H1 (cell line): ENCODE measurements at regions not wholly inside any gene's neighbourhood (a gene's known extent, or its start where the extent isn't known, plus 50 kb on each side); places are given as distances from the start of the nearest gene placed in this dataset.

Experiments
- CTCF ChIA-PET: fragments of 300-600 bp; sonication (Branson Sonifier 250); formaldehyde crosslinking; loops from one replicate; lab custom pipeline; 2021; ENCODE audit not compliant: partially characterized antibody; lab: Charles Lee
- POLR2A ChIA-PET: fragments of 300-600 bp; sonication (Branson Sonifier 250); formaldehyde crosslinking; loops from one replicate; lab custom pipeline; 2021; ENCODE audit warnings: inconsistent platforms; ENCODE audit not compliant: partially characterized antibody; lab: Charles Lee
- DNase-seq, 2 experiments: peaks; one replicate each; pipeline versions ENCODE4 v3.0.0 to v3.0.0-alpha.2; 2010 to 2022; ENCODE audit warnings: low spot score in 2 of 2, low read depth in 1 of 2, mixed read lengths in 1 of 2
- FAIRE-seq: peaks from 2 replicates; lab custom pipeline; 2011; peaks lifted over from hg19 to GRCh38; lab: Jason Lieb, UNC
- H2AFZ ChIP-seq: 2 replicates; pipeline ENCODE4 v1.8.1; 2012; ENCODE audit warnings: low read length, inconsistent platforms
- H2AK5ac ChIP-seq: 2 replicates; pipeline ENCODE4 v1.6.1; 2013; ENCODE audit warnings: low read depth, low read length
- H2BK120ac ChIP-seq: replicated peaks from 2 replicates; pipeline ENCODE3; 2013; ENCODE audit warnings: low read depth, low read length, inconsistent platforms
- H2BK12ac ChIP-seq: 2 replicates; pipeline ENCODE4 v1.6.1; 2013; ENCODE audit warnings: low read depth, low read length
- H2BK15ac ChIP-seq: 2 replicates; pipeline ENCODE4 v1.6.1; 2013; ENCODE audit warnings: low read length
- H2BK20ac ChIP-seq: 2 replicates; pipeline ENCODE4 v1.6.1; 2013; ENCODE audit warnings: low read length
- H2BK5ac ChIP-seq: 2 replicates; pipeline ENCODE4 v1.6.1; 2013; ENCODE audit warnings: low read depth, low read length
- H3K14ac ChIP-seq: 2 replicates; pipeline ENCODE4 v1.6.1; 2013; ENCODE audit warnings: inconsistent platforms; ENCODE audit not compliant: insufficient read length
- H3K18ac ChIP-seq: 2 replicates; pipeline ENCODE4 v1.6.1; 2013; ENCODE audit warnings: low read length; ENCODE audit errors: extremely low read depth
- H3K23ac ChIP-seq: 2 replicates; pipeline ENCODE4 v1.6.1; 2013; ENCODE audit warnings: inconsistent platforms; ENCODE audit not compliant: insufficient read length
- H3K23me2 ChIP-seq: 2 replicates; pipeline ENCODE4 v1.6.1; 2013; ENCODE audit warnings: low read depth, low read length
- H3K27ac ChIP-seq: 2 replicates; pipeline ENCODE4 v1.6.1; 2011; ENCODE audit warnings: low read depth, low read length, inconsistent platforms
- H3K27me3 ChIP-seq, 4 experiments: replicated peaks in 1 of 4; 1 replicate in 1 of 4; 2 replicates in 3 of 4; pipeline versions ENCODE4 v1.6.1 to v1.8.1; 2011 to 2013; ENCODE audit warnings: low read length in 3 of 4, mild to moderate bottlenecking in 3 of 4, inconsistent platforms in 2 of 4, mixed read lengths in 2 of 4, moderate library complexity in 1 of 4; ENCODE audit not compliant: control insufficient read depth in 3 of 4, insufficient read depth in 3 of 4; ENCODE audit errors: extremely low read depth in 1 of 4
- H3K36me3 ChIP-seq, 4 experiments: 2 replicates each; pipeline versions ENCODE4 v1.6.1 to v1.8.1; 2011 to 2013; ENCODE audit warnings: mild to moderate bottlenecking in 4 of 4, low read length in 3 of 4, moderate library complexity in 2 of 4, control low read depth in 1 of 4, inconsistent platforms in 1 of 4; ENCODE audit not compliant: insufficient read depth in 4 of 4, control insufficient read depth in 2 of 4
- H3K4ac ChIP-seq: replicated peaks from 2 replicates; pipeline ENCODE3; 2013; ENCODE audit warnings: low read length, low read depth, mixed read lengths, inconsistent platforms; ENCODE audit not compliant: insufficient read length
- H3K4me1 ChIP-seq, 4 experiments: replicated peaks in 1 of 4; 1 replicate in 1 of 4; 2 replicates in 3 of 4; pipeline versions ENCODE4 v1.6.1 to v1.8.1; 2011 to 2013; ENCODE audit warnings: low read length in 3 of 4, inconsistent platforms in 2 of 4, mixed read lengths in 1 of 4; ENCODE audit not compliant: insufficient read depth in 4 of 4, control insufficient read depth in 3 of 4
- H3K4me2 ChIP-seq, 2 experiments: 2 replicates each; pipeline versions ENCODE4 v1.6.1 to v1.8.1; 2011 to 2013; ENCODE audit warnings: low read depth in 2 of 2, low read length in 2 of 2, control low read depth in 1 of 2, inconsistent platforms in 1 of 2, mild to moderate bottlenecking in 1 of 2; ENCODE audit not compliant: insufficient read depth in 1 of 2
- H3K4me3 ChIP-seq, 4 experiments: fragments of 200-600, 300-600 bp in 1 of 4; sonication (generic), shearing (Covaris generic), sonication (Bioruptor Twin) in 1 of 4; 2 replicates each; pipeline versions ENCODE4 v1.5.1 to v1.8.1; 2011 to 2016; ENCODE audit warnings: low read length in 4 of 4, low read depth in 3 of 4, control low read depth in 2 of 4, inconsistent platforms in 2 of 4, mild to moderate bottlenecking in 2 of 4, mixed read lengths in 1 of 4, moderate library complexity in 1 of 4; ENCODE audit not compliant: insufficient read depth in 2 of 4; ENCODE audit errors: extremely low read depth in 1 of 4
- H3K56ac ChIP-seq: replicated peaks from 2 replicates; pipeline ENCODE3; 2013; ENCODE audit warnings: low read depth, mild to moderate bottlenecking, mixed read lengths, low read length, inconsistent platforms; ENCODE audit not compliant: insufficient read length
- H3K79me1 ChIP-seq: 2 replicates; pipeline ENCODE4 v1.6.1; 2013; ENCODE audit warnings: low read depth, low read length, control low read depth
- H3K79me2 ChIP-seq, 2 experiments: 2 replicates each; pipeline versions ENCODE4 v1.6.1 to v1.8.1; 2012 to 2013; ENCODE audit warnings: low read length in 2 of 2, mild to moderate bottlenecking in 2 of 2, inconsistent platforms in 1 of 2; ENCODE audit not compliant: insufficient read depth in 2 of 2, control insufficient read depth in 1 of 2
- H3K9ac ChIP-seq, 4 experiments: replicated peaks in 1 of 4; 1 replicate in 1 of 4; 2 replicates in 3 of 4; pipeline versions ENCODE4 v1.6.1 to v1.8.1; 2011 to 2013; ENCODE audit warnings: low read depth in 3 of 4, low read length in 3 of 4, control low read depth in 2 of 4, mild to moderate bottlenecking in 2 of 4, moderate library complexity in 2 of 4, inconsistent platforms in 1 of 4; ENCODE audit errors: extremely low read depth in 1 of 4
- H3K9me3 ChIP-seq, 2 experiments: 2 replicates each; pipeline versions ENCODE4 v1.6.1 to v1.8.1; 2012 to 2013; ENCODE audit warnings: mild to moderate bottlenecking in 2 of 2, moderate library complexity in 2 of 2, control low read depth in 1 of 2, inconsistent platforms in 1 of 2, low read depth in 1 of 2, low read length in 1 of 2, mixed read lengths in 1 of 2; ENCODE audit not compliant: insufficient read depth in 2 of 2
- H4K20me1 ChIP-seq, 2 experiments: replicated peaks in 1 of 2; 2 replicates each; pipeline versions ENCODE3 to v1.8.1; 2011 to 2013; ENCODE audit warnings: inconsistent platforms in 2 of 2, low read length in 2 of 2, mild to moderate bottlenecking in 1 of 2; ENCODE audit not compliant: insufficient read depth in 2 of 2, control insufficient read depth in 1 of 2
- H4K5ac ChIP-seq: 2 replicates; pipeline ENCODE4 v1.6.1; 2013; ENCODE audit warnings: low read length, low read depth, mixed read lengths, inconsistent platforms; ENCODE audit not compliant: insufficient read length
- H4K8ac ChIP-seq: 2 replicates; pipeline ENCODE4 v1.8.0; 2013; ENCODE audit warnings: mild to moderate bottlenecking, moderate library complexity, low read length, inconsistent platforms; ENCODE audit not compliant: insufficient read depth; ENCODE audit errors: extremely low read depth
- H4K91ac ChIP-seq: replicated peaks from 2 replicates; pipeline ENCODE3; 2013; ENCODE audit warnings: low read length, mixed read lengths, inconsistent platforms; ENCODE audit not compliant: insufficient read length
- EP300 ChIP-seq, 2 experiments: IDR thresholded peaks; 1 replicate in 1 of 2; 2 replicates in 1 of 2; pipeline ENCODE4 v1.6.1; 2011 to 2012; ENCODE audit warnings: low read depth in 2 of 2, low read length in 2 of 2, mild to moderate bottlenecking in 2 of 2, borderline replicate concordance in 1 of 2, inconsistent platforms in 1 of 2, moderate library complexity in 1 of 2
- HDAC6 ChIP-seq: IDR thresholded peaks from one replicate; pipeline ENCODE4 v1.7.1; 2012; ENCODE audit warnings: low read depth, mild to moderate bottlenecking, inconsistent platforms, low read length, moderate library complexity
- KDM4A ChIP-seq: IDR thresholded peaks from one replicate; pipeline ENCODE4 v1.7.1; 2012; ENCODE audit warnings: low read depth, mild to moderate bottlenecking, moderate library complexity, low read length, inconsistent platforms; ENCODE audit not compliant: severe bottlenecking
- POU5F1 ChIP-seq: IDR thresholded peaks from 2 replicates; pipeline ENCODE4 v1.6.1; 2011; ENCODE audit warnings: low read depth, mild to moderate bottlenecking, low read length, moderate library complexity
- WGBS, 2 experiments: shearing (Covaris generic) in 1 of 2; methylation state at CpG; one replicate each; pipeline versions ENCODE4 v1.1.6 to v1.1.7; 2013 to 2015; ENCODE audit warnings: low lambda C conversion rate in 2 of 2, mixed read lengths in 2 of 2, inconsistent platforms in 1 of 2, low coverage in 1 of 2, missing lambda C conversion rate in 1 of 2; ENCODE audit not compliant: insufficient replicate concordance in 2 of 2, insufficient coverage in 1 of 2, insufficient read length in 1 of 2; ENCODE audit errors: extremely low coverage in 1 of 2, missing lambda C conversion rate in 1 of 2; 5-methylcytosine and 5-hydroxymethylcytosine counted together
- TF ChIP-seq, protein P1 (sequence below), 3 experiments: IDR thresholded peaks; 1 replicate in 2 of 3; 2 replicates in 1 of 3; pipeline versions ENCODE4 v1.5.1 to v1.6.1; 2011; ENCODE audit warnings: low read length in 3 of 3, mild to moderate bottlenecking in 3 of 3, inconsistent platforms in 2 of 3, low read depth in 1 of 3, moderate library complexity in 1 of 3; ENCODE audit not compliant: insufficient read depth in 1 of 3; ENCODE audit errors: control extremely low read depth in 1 of 3

DNA sequence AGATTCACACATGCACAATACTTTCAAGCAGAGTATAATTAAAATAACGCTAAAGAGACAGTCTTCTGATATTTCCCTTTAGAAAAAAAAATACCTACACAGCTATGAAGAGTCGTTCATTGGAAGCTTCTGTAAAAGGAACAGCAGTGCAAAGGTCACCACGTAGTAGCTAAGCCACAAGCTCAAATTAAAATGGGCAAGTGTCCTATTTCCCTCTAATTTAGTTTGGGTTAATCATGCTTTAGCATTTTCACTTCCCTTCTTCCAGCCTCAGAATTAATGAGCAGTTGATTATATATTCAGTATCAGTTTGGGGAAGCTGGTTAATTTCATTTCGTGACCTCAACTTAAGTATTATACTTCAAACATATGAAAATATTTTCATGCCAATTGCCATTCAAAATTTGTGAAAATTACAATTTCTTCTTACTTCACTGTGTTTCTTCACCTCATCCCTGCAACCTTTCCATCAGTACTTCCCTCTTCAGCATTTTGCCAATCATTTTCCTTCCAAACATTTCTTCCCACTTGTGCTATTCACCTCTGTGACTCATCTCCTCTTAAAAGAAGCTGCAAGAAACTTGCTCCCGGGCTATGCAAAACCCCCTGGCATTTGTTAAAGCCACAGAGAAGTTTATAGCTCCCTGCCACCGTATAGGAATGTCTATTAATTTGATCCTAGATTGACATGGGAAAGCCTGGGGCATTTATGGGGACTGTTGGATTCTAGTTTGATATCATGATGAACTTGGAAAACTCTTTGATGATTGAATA, 83.0 kb downstream of the DMRTA1 start:
- no peak for DNase-seq
- TF ChIP-seq KDM4A (no peak), EP300 (IDR thresholded peaks at IDR 0.05; ENCODE audit: borderline replicate concordance in 1 of 2, low read depth in 2 of 2, low read length in 2 of 2) (no peak), HDAC6 (no peak), POU5F1 (no peak)
- TF ChIP-seq, protein P1, sequence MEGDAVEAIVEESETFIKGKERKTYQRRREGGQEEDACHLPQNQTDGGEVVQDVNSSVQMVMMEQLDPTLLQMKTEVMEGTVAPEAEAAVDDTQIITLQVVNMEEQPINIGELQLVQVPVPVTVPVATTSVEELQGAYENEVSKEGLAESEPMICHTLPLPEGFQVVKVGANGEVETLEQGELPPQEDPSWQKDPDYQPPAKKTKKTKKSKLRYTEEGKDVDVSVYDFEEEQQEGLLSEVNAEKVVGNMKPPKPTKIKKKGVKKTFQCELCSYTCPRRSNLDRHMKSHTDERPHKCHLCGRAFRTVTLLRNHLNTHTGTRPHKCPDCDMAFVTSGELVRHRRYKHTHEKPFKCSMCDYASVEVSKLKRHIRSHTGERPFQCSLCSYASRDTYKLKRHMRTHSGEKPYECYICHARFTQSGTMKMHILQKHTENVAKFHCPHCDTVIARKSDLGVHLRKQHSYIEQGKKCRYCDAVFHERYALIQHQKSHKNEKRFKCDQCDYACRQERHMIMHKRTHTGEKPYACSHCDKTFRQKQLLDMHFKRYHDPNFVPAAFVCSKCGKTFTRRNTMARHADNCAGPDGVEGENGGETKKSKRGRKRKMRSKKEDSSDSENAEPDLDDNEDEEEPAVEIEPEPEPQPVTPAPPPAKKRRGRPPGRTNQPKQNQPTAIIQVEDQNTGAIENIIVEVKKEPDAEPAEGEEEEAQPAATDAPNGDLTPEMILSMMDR (IDR thresholded peaks at IDR 0.05; ENCODE audit: control extremely low read depth in 1 of 3, insufficient read depth in 1 of 3, low read depth in 1 of 3, low read length in 3 of 3) = no peak
- TF ChIP-seq, all 59 proteins: peak for 0
- Histone ChIP-seq H2BK12ac (no peak overlapping the region), H4K8ac (no peak overlapping the region), H4K20me1 (no peaks in the 10 kb centered on the region), H3K4me1 (no peaks in the 10 kb centered on the region), H3K18ac (no peak overlapping the region), H2AFZ (no peak overlapping the region), H4K91ac (no peak overlapping the region), H3K56ac (no peak overlapping the region), H3K27ac (no peak overlapping the region), H3K4me3 (no peak overlapping the region), H3K36me3 (no peaks in the 10 kb centered on the region), H4K5ac (no peak overlapping the region), H3K27me3 (no peaks in the 10 kb centered on the region), H3K9ac (no peak overlapping the region), H3K4ac (no peak overlapping the region), H3K9me3 (no peaks in the 10 kb centered on the region), H3K23ac (no peak overlapping the region), H2BK5ac (no peak overlapping the region), H3K79me2 (no peaks in the 10 kb centered on the region), H3K14ac (no peak overlapping the region), H3K23me2 (peaks cover 1% of the 10 kb centered on the region; the same call in 1 of the 2 replicates), H2BK15ac (no peak overlapping the region), H2AK5ac (no peak overlapping the region), H3K4me2 (no peak overlapping the region), H3K79me1 (no peaks in the 10 kb centered on the region), H2BK20ac (no peak overlapping the region), H2BK120ac (no peak overlapping the region)
- ChIA-PET POLR2A (no interaction called here), CTCF (interaction anchor here (0.7 to 2.4 kb wide), 7 partner anchors 10 to 559 kb away, joined by 3 to 10 read pairs (median 5); no protein-coding TSS in a partner anchor)
- WGBS, 2 experiments = 84% methylated on average over 6 of the region's 6 CpGs; no CpG with 5 or more reads in 1 of the 2 experiments
- FAIRE-seq = no peak
